Colonic mucosa (tissue), 4 donors: ENCODE measurements at regions not wholly inside any gene's neighbourhood (a gene's known extent, or its start where the extent isn't known, plus 50 kb on each side); places are given as distances from the start of the nearest gene placed in this dataset.

ENCODE experiments used
- DNase-seq: peaks from one replicate; pipeline ENCODE4 v3.0.0-alpha.2; 2020
- H3K27ac ChIP-seq: fragments of 200-600 bp; one replicate; pipeline ENCODE4 v1.8.0; 2021
- H3K27me3 ChIP-seq: fragments of 200-600 bp; one replicate; pipeline ENCODE4 v1.8.0; 2021
- H3K36me3 ChIP-seq: fragments of 200-600 bp; one replicate; pipeline ENCODE4 v1.8.0; 2021
- H3K4me1 ChIP-seq: fragments of 200-600 bp; one replicate; pipeline ENCODE4 v1.8.0; 2021; ENCODE audit warnings: mild to moderate bottlenecking
- H3K4me3 ChIP-seq: fragments of 200-600 bp; one replicate; pipeline ENCODE4 v1.8.0; 2021
- H3K9ac ChIP-seq, 2 donors: one replicate each; pipeline ENCODE4 v1.7.0; 2013; ENCODE audit warnings: control low read depth in 2 of 2, low read depth in 2 of 2, low read length in 2 of 2
- H3K9me3 ChIP-seq: fragments of 200-600 bp; one replicate; pipeline ENCODE4 v1.8.0; 2021
- intact Hi-C: fragments of 100-400 bp; cut with DNase I; formaldehyde crosslinking; loops from one replicate; pipeline ENCODE4 v1.14.1; 2022
- TF ChIP-seq, protein P1 (sequence below): fragments of 200-600 bp; IDR thresholded peaks from one replicate; pipeline ENCODE4 v1.8.0; 2022; ENCODE audit warnings: antibody characterized with exemption, mild to moderate bottlenecking
- donor health status: healthy.
- donor health status: DM: no; HTN: no; CAD: no.
- donor health status: DM: no; HTN: no; CAD: no.

DNA sequence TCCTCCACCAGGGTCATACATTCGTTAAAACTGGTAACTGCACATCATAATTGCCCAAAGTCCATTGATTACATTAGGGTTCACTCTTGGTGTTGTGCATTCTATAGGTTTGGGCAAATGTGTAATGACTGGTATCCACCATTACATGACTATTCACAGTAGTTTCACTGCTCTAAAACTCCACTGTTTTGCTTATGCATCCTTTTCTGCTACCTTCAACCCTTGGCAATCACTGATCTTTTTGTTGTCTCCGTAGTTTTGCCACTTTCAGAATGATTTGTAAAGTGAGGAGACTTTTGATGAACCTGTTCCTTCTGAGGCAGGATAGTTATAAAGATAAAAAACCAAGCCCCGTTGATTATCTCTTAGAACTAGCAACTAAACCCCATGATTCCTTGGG is 187.3 kb upstream of the MCHR2 start:
- Histone ChIP-seq H3K27ac (no peak overlapping the region), H3K4me1 (no peaks in the 10 kb centered on the region), H3K27me3 (no peaks in the 10 kb centered on the region), H3K4me3 (no peak overlapping the region), H3K36me3 (no peaks in the 10 kb centered on the region), H3K9ac (no peak overlapping the region), H3K9me3 (no peaks in the 10 kb centered on the region)
- DNase-seq, result no peak
- TF ChIP-seq, protein P1, sequence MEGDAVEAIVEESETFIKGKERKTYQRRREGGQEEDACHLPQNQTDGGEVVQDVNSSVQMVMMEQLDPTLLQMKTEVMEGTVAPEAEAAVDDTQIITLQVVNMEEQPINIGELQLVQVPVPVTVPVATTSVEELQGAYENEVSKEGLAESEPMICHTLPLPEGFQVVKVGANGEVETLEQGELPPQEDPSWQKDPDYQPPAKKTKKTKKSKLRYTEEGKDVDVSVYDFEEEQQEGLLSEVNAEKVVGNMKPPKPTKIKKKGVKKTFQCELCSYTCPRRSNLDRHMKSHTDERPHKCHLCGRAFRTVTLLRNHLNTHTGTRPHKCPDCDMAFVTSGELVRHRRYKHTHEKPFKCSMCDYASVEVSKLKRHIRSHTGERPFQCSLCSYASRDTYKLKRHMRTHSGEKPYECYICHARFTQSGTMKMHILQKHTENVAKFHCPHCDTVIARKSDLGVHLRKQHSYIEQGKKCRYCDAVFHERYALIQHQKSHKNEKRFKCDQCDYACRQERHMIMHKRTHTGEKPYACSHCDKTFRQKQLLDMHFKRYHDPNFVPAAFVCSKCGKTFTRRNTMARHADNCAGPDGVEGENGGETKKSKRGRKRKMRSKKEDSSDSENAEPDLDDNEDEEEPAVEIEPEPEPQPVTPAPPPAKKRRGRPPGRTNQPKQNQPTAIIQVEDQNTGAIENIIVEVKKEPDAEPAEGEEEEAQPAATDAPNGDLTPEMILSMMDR, result no peak
- intact Hi-C loops, result no loop called here

DNA sequence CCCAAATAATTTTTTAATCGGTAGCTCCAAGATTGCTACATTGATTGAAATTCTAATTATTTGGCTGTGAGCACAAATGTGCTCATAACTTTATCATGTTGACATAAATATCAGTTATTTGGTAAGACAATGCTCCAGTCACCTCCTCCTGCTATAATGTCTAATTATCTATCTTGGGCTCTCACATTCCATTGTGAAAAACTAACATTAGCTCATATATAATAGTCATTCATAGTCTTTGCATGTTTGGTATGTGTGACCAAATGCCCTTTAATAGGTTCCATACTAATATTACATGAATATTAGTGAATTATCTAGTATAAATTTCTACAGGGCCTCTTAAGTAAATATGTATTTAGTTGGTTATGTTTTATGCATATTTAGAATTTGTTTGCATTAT is 185.6 kb upstream of the MCHR2 start:
- Histone ChIP-seq H3K4me3 (no peak overlapping the region), H3K9ac (no peak overlapping the region), H3K36me3 (no peaks in the 10 kb centered on the region), H3K4me1 (no peaks in the 10 kb centered on the region), H3K27me3 (no peaks in the 10 kb centered on the region), H3K27ac (no peak overlapping the region), H3K9me3 (no peaks in the 10 kb centered on the region)
- intact Hi-C loops, result no loop called here
- no peak for DNase-seq
- TF ChIP-seq, protein P1, result no peak

DNA sequence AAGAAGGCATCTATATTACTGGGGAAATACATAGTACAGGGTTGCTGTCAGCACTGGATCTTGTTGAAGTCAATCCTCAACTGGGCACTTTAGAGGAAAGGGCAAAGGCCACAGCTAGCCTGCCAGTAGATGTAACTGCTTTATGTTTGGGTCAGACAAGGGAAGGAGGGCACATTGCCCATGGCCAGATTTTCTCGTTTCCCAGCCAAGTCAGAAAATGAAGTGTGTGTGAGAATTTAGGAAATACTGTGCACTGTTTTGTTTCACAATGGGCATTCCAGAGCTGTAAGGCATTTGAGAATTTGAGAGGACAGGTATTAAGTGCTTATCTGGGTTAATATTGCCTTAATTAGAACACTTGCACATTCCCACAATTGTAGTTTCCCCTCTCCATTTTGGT is 183.9 kb upstream of the MCHR2 start:
- no peak overlapping the region for H3K9ac ChIP-seq
- H3K27me3 ChIP-seq, result no peaks in the 10 kb centered on the region
- no peaks in the 10 kb centered on the region for H3K4me1 ChIP-seq
- DNase-seq, result no peak
- TF ChIP-seq, protein P1, result no peak
- H3K36me3 ChIP-seq, result no peaks in the 10 kb centered on the region
- no peaks in the 10 kb centered on the region for H3K9me3 ChIP-seq
- no peak overlapping the region for H3K4me3 ChIP-seq
- no peak overlapping the region for H3K27ac ChIP-seq
- intact Hi-C loops, result no loop called here

DNA sequence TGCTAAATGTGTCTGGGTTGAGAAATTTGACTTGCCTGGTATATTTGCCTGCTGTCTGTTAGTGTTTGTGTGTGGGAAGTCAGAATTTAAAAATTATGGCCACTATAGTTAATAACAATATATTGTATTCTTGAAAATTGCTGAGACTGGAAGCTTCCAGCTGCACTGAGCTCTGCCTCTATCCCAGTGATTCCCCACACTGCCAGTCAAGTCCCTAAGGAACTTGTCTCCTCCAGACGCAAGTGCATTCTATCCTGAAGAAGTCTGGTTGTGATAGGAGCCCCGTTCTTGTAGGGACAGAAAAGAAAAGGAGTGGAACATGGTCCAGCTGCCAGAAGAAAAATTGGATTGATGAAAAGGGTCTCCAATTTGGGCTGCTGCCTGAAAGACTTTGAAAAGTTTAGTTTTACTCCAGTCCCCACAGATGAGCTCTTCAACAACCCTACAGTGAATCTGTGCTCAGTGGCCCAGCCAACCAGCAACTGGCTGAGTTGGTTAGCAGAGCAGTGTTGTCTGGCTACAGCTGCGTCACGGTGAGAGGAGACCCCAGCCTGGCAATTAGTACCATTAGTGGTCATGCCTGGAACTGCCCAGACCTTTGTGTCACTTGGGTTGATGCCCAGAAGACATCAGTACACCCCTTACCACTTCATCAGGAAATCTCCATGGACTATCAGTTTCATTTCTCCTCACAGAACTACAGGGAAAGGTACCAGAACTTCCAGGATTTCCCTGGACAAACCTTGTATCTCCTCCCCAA is 183.1 kb upstream of the MCHR2 start:
- Histone ChIP-seq H3K36me3 (no peaks in the 10 kb centered on the region), H3K9ac (no peak overlapping the region), H3K9me3 (no peaks in the 10 kb centered on the region), H3K27me3 (no peaks in the 10 kb centered on the region), H3K27ac (no peak overlapping the region), H3K4me3 (no peak overlapping the region), H3K4me1 (no peaks in the 10 kb centered on the region)
- no peak for DNase-seq
- intact Hi-C loops, result no loop called here
- TF ChIP-seq, protein P1, result no peak

DNA sequence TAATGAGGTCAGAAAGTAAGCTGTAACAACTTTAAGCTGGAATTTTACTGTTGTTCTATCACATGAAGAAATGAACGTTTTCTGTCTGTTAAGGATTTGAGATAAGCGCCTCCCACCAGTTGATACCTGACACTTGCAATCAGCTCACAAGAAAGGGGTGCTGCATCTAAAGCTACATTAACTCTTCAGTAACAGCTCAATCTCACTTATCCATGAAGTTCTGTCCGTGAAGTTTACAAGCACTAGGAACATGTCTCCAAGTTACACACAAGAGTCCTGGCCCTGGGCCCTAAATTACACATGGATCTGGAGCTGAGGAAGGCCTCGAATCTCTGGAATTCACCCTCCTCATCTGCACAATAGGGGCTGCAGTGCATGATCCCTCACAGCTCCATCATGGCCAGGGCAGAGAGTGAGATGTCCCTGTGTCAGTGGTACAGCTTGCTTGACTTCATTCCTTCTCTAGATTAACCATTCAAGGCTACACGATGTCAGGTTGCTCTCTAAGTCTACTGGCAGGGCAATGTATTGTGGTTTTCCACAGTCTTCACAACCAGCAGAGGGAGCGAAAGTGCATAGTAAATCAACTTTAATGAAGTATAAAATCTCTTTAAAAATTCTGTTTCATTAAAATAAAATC is 182.4 kb upstream of the MCHR2 start:
- no peak overlapping the region for H3K4me3 ChIP-seq
- no peaks in the 10 kb centered on the region for H3K9me3 ChIP-seq
- DNase-seq, result no peak
- TF ChIP-seq, protein P1, result no peak
- no peaks in the 10 kb centered on the region for H3K36me3 ChIP-seq
- H3K27me3 ChIP-seq, result no peaks in the 10 kb centered on the region
- H3K27ac ChIP-seq, result no peak overlapping the region
- intact Hi-C loops, result no loop called here
- H3K4me1 ChIP-seq, result no peaks in the 10 kb centered on the region
- no peak overlapping the region for H3K9ac ChIP-seq
